Endodermal cell (in vitro differentiated cells): ENCODE measurements at regions not wholly inside any gene's neighbourhood (a gene's known extent, or its start where the extent isn't known, plus 50 kb on each side); places are given as distances from the start of the nearest gene placed in this dataset.

ENCODE experiments used
- DNase-seq: peaks from one replicate; pipeline ENCODE4 v3.0.0-alpha.2; 2017
- H3K27ac ChIP-seq: 2 replicates; pipeline ENCODE4 v1.5.1; 2013; ENCODE audit warnings: mild to moderate bottlenecking, low read depth, low read length, moderate library complexity
- H3K27me3 ChIP-seq: 2 replicates; pipeline ENCODE4 v1.6.1; 2013; ENCODE audit warnings: mild to moderate bottlenecking, low read length, moderate library complexity; ENCODE audit not compliant: insufficient read depth, control insufficient read depth, poor library complexity, severe bottlenecking
- H3K36me3 ChIP-seq: 2 replicates; pipeline ENCODE4 v1.7.0; 2013; ENCODE audit warnings: mild to moderate bottlenecking, low read length, moderate library complexity; ENCODE audit not compliant: control insufficient read depth, insufficient read depth
- H3K4me1 ChIP-seq: one replicate; pipeline ENCODE4 v1.7.0; 2013; ENCODE audit warnings: low read length; ENCODE audit not compliant: control insufficient read depth, insufficient read depth
- H3K4me3 ChIP-seq: 2 replicates; pipeline ENCODE4 v1.5.1; 2013; ENCODE audit warnings: mild to moderate bottlenecking, low read length, moderate library complexity
- H3K9ac ChIP-seq: 2 replicates; pipeline ENCODE4 v1.6.1; 2013; ENCODE audit warnings: mild to moderate bottlenecking, low read length, moderate library complexity; ENCODE audit not compliant: poor library complexity, severe bottlenecking; ENCODE audit errors: extremely low read depth
- H3K9me3 ChIP-seq: 2 replicates; pipeline ENCODE4 v1.6.1; 2013; ENCODE audit warnings: mild to moderate bottlenecking, low read length, moderate library complexity; ENCODE audit not compliant: control insufficient read depth
- H3K27ac Mint-ChIP-seq: 2 replicates; pipeline ENCODE4 v1.8.0; 2020; ENCODE audit warnings: mixed read lengths
- H3K27me3 Mint-ChIP-seq: 2 replicates; pipeline ENCODE4 v1.8.0; 2021; ENCODE audit warnings: mild to moderate bottlenecking, mixed read lengths; ENCODE audit not compliant: insufficient read depth
- H3K36me3 Mint-ChIP-seq: 2 replicates; pipeline ENCODE4 v1.8.0; 2020; ENCODE audit warnings: low read depth, mixed read lengths
- H3K4me1 Mint-ChIP-seq: 2 replicates; pipeline ENCODE4 v1.8.0; 2020; ENCODE audit warnings: mixed read lengths
- H3K4me3 Mint-ChIP-seq: 2 replicates; pipeline ENCODE4 v1.8.0; 2020; ENCODE audit warnings: mild to moderate bottlenecking, moderate library complexity, mixed read lengths
- H3K9me3 Mint-ChIP-seq: 2 replicates; pipeline ENCODE4 v1.8.0; 2020; ENCODE audit warnings: mild to moderate bottlenecking, mixed read lengths
- CTCF ChIP-seq: fragments of 200-600 bp; sonication (generic); conservative IDR thresholded peaks from 2 replicates; pipeline ENCODE4 v1.5.0; 2021; ENCODE audit warnings: antibody characterized with exemption, mild to moderate bottlenecking
- WGBS, 2 experiments: methylation state at CpG; one replicate each; pipeline versions ENCODE4 v1.1.5 to v1.1.7; 2013; ENCODE audit warnings: missing lambda C conversion rate in 2 of 2, mixed read lengths in 1 of 2; ENCODE audit not compliant: insufficient coverage in 1 of 2, insufficient read length in 1 of 2; 5-methylcytosine and 5-hydroxymethylcytosine counted together

GRCh38 chr11:121950160-121950559 lies 165.9 kb downstream of the BLID start:
- H3K9ac ChIP-seq = no peak overlapping the region
- H3K27me3 ChIP-seq = no peaks in the 10 kb centered on the region
- no peaks in the 10 kb centered on the region for H3K4me1 ChIP-seq
- no peak for DNase-seq
- TF ChIP-seq CTCF = no peak
- peaks cover 14% of the 10 kb centered on the region for H3K9me3 Mint-ChIP-seq
- H3K27me3 Mint-ChIP-seq = no peaks in the 10 kb centered on the region
- 92 to 100% methylated on average over 3 of the region's 3 CpGs for WGBS, 2 experiments
- H3K4me1 Mint-ChIP-seq = no peaks in the 10 kb centered on the region
- no peak overlapping the region for H3K27ac Mint-ChIP-seq
- no peaks in the 10 kb centered on the region for H3K9me3 ChIP-seq
- H3K4me3 ChIP-seq = no peak overlapping the region
- H3K4me3 Mint-ChIP-seq = no peak overlapping the region
- no peaks in the 10 kb centered on the region for H3K36me3 ChIP-seq
- no peaks in the 10 kb centered on the region for H3K36me3 Mint-ChIP-seq
- H3K27ac ChIP-seq = no peak overlapping the region

- Histone ChIP-seq H3K9ac (no peak overlapping the region), H3K4me1 (no peaks in the 10 kb centered on the region), H3K27me3 (no peaks in the 10 kb centered on the region), H3K9me3 (no peaks in the 10 kb centered on the region), H3K36me3 (no peaks in the 10 kb centered on the region), H3K27ac (no peak overlapping the region), H3K4me3 (no peak overlapping the region)
- Mint-ChIP-seq H3K4me1 (no peaks in the 10 kb centered on the region), H3K36me3 (no peaks in the 10 kb centered on the region), H3K9me3 (peaks cover 14% of the 10 kb centered on the region), H3K4me3 (no peak overlapping the region), H3K27ac (no peak overlapping the region), H3K27me3 (no peaks in the 10 kb centered on the region)
- no peak for DNase-seq
- TF ChIP-seq CTCF = no peak
- 91 to 100% methylated on average over 1 to 2 of the region's 3 CpGs for WGBS, 2 experiments
Observed at GRCh38 chr11:121946514-121946913, 169.5 kb downstream of the BLID start.

- no peaks in the 10 kb centered on the region for H3K4me1 Mint-ChIP-seq
- 22 to 25% methylated on average over 4 of the region's 4 CpGs for WGBS, 2 experiments
- H3K27me3 Mint-ChIP-seq = no peaks in the 10 kb centered on the region
- H3K36me3 Mint-ChIP-seq = no peaks in the 10 kb centered on the region
- H3K4me1 ChIP-seq = no peaks in the 10 kb centered on the region
- H3K36me3 ChIP-seq = no peaks in the 10 kb centered on the region
- H3K9me3 Mint-ChIP-seq = peaks cover 14% of the 10 kb centered on the region
- no peak for TF ChIP-seq CTCF
- H3K27ac ChIP-seq = no peak overlapping the region
- H3K9ac ChIP-seq = no peak overlapping the region
- H3K27me3 ChIP-seq = no peaks in the 10 kb centered on the region
- H3K9me3 ChIP-seq = no peaks in the 10 kb centered on the region
- H3K27ac Mint-ChIP-seq = no peak overlapping the region
- no peak for DNase-seq
- H3K4me3 Mint-ChIP-seq = no peak overlapping the region
- H3K4me3 ChIP-seq = no peak overlapping the region
Observed at GRCh38 chr11:121944556-121945230, 171.3 kb downstream of the BLID start.
